ENCODE measurements at regions not wholly inside any gene's neighbourhood (a gene's known extent, or its start where the extent isn't known, plus 50 kb on each side); places are given as distances from the start of the nearest gene placed in this dataset.

GRCh38 chr5:57690724-57691123, 208.1 kb upstream of the ACTBL2 start:
- no peak overlapping the region for H3K9ac ChIP-seq
- TF ChIP-seq JUND (IDR thresholded peaks at IDR 0.05): no peak
- no peak for DNase-seq
- CTCF ChIA-PET: interaction anchor here (0.9 kb wide), 1 partner anchor 89 kb away, joined by 5 read pairs; no protein-coding TSS in a partner anchor
- H3K9me3 ChIP-seq: no peaks in the 10 kb centered on the region
- no peaks in the 10 kb centered on the region for H3K36me3 ChIP-seq (replicated peaks in 1 of 2; ENCODE audit: control insufficient read depth in 1 of 2, insufficient read depth in 2 of 2, low read length in 1 of 2)
- no peaks in the 10 kb centered on the region for H4K20me1 ChIP-seq (ENCODE audit: insufficient read depth)
- H3K27me3 ChIP-seq (ENCODE audit: insufficient read depth): no peaks in the 10 kb centered on the region
- H2AFZ ChIP-seq (ENCODE audit: low read depth): no peak overlapping the region
- 95% methylated on average over 2 of the region's 2 CpGs for WGBS (ENCODE audit: low lambda C conversion rate)
- H3F3A ChIP-seq (replicated peaks; ENCODE audit: insufficient read depth): peaks cover 8% of the 10 kb centered on the region
- no peak overlapping the region for H3K4me2 ChIP-seq
- H3K4me1 ChIP-seq (ENCODE audit: control insufficient read depth in 1 of 2, insufficient read depth in 2 of 2, low read depth in 1 of 2, low read length in 1 of 2): peaks cover 9 to 12% of the 10 kb centered on the region in 2 experiments; a peak in 3 of 4 replicates
- POLR2A ChIA-PET: no interaction called here
- no peak overlapping the region for H3K27ac ChIP-seq (ENCODE audit: low read depth in 2 of 2, low read length in 1 of 2)
- no peak overlapping the region for H3K4me3 ChIP-seq (ENCODE audit: low read depth in 2 of 2, low read length in 1 of 2)
- H3K79me2 ChIP-seq (ENCODE audit: insufficient read depth): no peaks in the 10 kb centered on the region
- H3K9me2 ChIP-seq: no peaks in the 10 kb centered on the region

DNA sequence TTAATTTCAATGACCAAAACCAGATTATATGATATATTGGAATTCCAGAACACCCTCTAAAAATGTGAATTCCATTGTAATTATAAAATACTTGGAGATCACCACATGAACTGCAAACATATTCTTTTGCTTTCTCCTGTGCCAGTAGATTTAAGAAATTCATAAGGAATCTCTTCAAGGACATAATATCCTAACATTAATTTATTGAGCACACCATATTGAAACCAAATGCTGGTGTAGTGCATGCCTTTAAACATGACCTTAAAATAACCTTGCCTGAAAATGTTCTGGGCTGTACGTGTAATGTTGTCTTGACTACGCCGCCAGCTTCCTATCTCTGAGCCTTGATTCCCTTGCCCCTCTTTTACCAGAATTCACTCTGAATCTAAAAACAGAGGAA, 205.0 kb upstream of the ACTBL2 start:
- TF ChIP-seq FOSL2 (IDR thresholded peaks at IDR 0.05; ENCODE audit: borderline replicate concordance, low read depth): no peak
- no peak overlapping the region for H3K4me3 ChIP-seq (ENCODE audit: low read depth in 2 of 2, low read length in 1 of 2)
- H3K9ac ChIP-seq: no peak overlapping the region
- H3K27me3 ChIP-seq (ENCODE audit: insufficient read depth): no peaks in the 10 kb centered on the region
- no peaks in the 10 kb centered on the region for H3K9me2 ChIP-seq
- no peaks in the 10 kb centered on the region for H3K36me3 ChIP-seq (replicated peaks in 1 of 2; ENCODE audit: control insufficient read depth in 1 of 2, insufficient read depth in 2 of 2, low read length in 1 of 2)
- DNase-seq: no peak
- peak overlapping the region; percentile 66 for H2AFZ ChIP-seq (ENCODE audit: low read depth)
- H3K9me3 ChIP-seq: no peaks in the 10 kb centered on the region
- CTCF ChIA-PET: no interaction called here
- H3K4me2 ChIP-seq: peak overlapping the region; percentile 3; the same call in 1 of the 2 replicates
- H3F3A ChIP-seq (replicated peaks; ENCODE audit: insufficient read depth): no peaks in the 10 kb centered on the region
- H3K27ac ChIP-seq (ENCODE audit: low read depth in 2 of 2, low read length in 1 of 2): peak overlapping the region in 1 of 2 experiments; percentile 76; a peak in 3 of 4 replicates
- WGBS (ENCODE audit: low lambda C conversion rate): 86% methylated on average over 3 of the region's 3 CpGs
- H3K4me1 ChIP-seq (ENCODE audit: control insufficient read depth in 1 of 2, insufficient read depth in 2 of 2, low read depth in 1 of 2, low read length in 1 of 2): peaks cover 1% of the 10 kb centered on the region in 2 experiments; a peak in 3 of 4 replicates
- POLR2A ChIA-PET: no interaction called here
- H3K79me2 ChIP-seq (ENCODE audit: insufficient read depth): no peaks in the 10 kb centered on the region
- no peaks in the 10 kb centered on the region for H4K20me1 ChIP-seq (ENCODE audit: insufficient read depth)

DNA sequence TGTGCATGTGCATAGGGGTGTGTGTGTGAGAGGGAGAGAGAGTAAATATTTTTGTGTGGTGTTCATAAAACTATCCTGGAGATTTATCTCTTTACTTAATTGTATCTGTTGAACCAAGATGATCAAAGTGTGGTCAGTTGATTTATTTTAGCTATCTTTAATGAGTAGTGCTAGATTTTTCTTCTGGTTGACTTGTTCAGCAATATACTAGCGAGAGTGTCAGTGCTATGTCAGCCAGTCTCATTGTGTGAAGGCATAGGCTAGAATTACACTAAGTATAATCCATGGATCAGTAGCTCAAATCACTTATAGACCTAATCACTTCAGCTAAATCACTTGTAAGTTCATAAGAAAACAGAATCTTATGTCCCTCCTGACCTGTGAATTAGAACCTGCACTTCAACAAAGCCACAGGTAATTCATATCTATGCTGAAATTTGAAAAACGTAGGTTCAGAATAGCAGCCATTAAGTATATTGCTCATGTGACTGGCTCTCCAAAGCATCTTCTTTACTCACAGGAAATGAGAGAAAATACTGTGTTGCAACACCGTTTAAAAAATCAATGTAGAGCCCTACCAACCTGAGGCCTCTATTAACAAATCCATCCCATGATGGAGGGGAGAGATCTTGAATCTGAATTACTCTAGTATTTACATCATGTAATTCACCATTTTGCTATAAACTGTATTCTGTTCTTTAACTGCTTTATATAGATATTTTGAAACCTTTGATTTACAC, 203.1 kb upstream of the ACTBL2 start:
- H3K79me2 ChIP-seq (ENCODE audit: insufficient read depth): no peaks in the 10 kb centered on the region
- TF ChIP-seq TCF12 (IDR thresholded peaks at IDR 0.05): no peak
- no peak for TF ChIP-seq SIN3A (IDR thresholded peaks at IDR 0.05; ENCODE audit: borderline replicate concordance, low read depth, low read length)
- TF ChIP-seq EP300 (IDR thresholded peaks at IDR 0.05; ENCODE audit: borderline replicate concordance in 1 of 2, low read depth in 1 of 2, low read length in 1 of 2): no peak
- TF ChIP-seq CHD2 (IDR thresholded peaks at IDR 0.05; ENCODE audit: low read length, partially characterized antibody): no peak
- no peak for TF ChIP-seq MEF2A (IDR thresholded peaks at IDR 0.05; ENCODE audit: borderline replicate concordance, low read depth)
- no peak for TF ChIP-seq MAX (IDR thresholded peaks at IDR 0.05; ENCODE audit: low read depth)
- no peak for TF ChIP-seq TEAD4 (IDR thresholded peaks at IDR 0.05; ENCODE audit: borderline replicate concordance, insufficient read depth)
- no peak for TF ChIP-seq RFX5 (IDR thresholded peaks at IDR 0.05; ENCODE audit: low read length)
- no peak for TF ChIP-seq FOXM1 (IDR thresholded peaks at IDR 0.05; ENCODE audit: low read depth)
- TF ChIP-seq, protein P1, sequence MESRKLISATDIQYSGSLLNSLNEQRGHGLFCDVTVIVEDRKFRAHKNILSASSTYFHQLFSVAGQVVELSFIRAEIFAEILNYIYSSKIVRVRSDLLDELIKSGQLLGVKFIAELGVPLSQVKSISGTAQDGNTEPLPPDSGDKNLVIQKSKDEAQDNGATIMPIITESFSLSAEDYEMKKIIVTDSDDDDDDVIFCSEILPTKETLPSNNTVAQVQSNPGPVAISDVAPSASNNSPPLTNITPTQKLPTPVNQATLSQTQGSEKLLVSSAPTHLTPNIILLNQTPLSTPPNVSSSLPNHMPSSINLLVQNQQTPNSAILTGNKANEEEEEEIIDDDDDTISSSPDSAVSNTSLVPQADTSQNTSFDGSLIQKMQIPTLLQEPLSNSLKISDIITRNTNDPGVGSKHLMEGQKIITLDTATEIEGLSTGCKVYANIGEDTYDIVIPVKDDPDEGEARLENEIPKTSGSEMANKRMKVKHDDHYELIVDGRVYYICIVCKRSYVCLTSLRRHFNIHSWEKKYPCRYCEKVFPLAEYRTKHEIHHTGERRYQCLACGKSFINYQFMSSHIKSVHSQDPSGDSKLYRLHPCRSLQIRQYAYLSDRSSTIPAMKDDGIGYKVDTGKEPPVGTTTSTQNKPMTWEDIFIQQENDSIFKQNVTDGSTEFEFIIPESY (IDR thresholded peaks at IDR 0.05; ENCODE audit: borderline replicate concordance, low read depth): no peak
- TF ChIP-seq, protein P2, sequence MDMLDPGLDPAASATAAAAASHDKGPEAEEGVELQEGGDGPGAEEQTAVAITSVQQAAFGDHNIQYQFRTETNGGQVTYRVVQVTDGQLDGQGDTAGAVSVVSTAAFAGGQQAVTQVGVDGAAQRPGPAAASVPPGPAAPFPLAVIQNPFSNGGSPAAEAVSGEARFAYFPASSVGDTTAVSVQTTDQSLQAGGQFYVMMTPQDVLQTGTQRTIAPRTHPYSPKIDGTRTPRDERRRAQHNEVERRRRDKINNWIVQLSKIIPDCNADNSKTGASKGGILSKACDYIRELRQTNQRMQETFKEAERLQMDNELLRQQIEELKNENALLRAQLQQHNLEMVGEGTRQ (IDR thresholded peaks at IDR 0.05; ENCODE audit: borderline replicate concordance, low read depth, low read length): no peak
- TF ChIP-seq, protein P3, sequence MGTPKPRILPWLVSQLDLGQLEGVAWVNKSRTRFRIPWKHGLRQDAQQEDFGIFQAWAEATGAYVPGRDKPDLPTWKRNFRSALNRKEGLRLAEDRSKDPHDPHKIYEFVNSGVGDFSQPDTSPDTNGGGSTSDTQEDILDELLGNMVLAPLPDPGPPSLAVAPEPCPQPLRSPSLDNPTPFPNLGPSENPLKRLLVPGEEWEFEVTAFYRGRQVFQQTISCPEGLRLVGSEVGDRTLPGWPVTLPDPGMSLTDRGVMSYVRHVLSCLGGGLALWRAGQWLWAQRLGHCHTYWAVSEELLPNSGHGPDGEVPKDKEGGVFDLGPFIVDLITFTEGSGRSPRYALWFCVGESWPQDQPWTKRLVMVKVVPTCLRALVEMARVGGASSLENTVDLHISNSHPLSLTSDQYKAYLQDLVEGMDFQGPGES (IDR thresholded peaks at IDR 0.05; ENCODE audit: low read depth, low read length): no peak
- TF ChIP-seq GATA2 (CRISPR knock-in tag; IDR thresholded peaks at IDR 0.05): no peak
- no peak for TF ChIP-seq TAF1 (IDR thresholded peaks at IDR 0.05; ENCODE audit: borderline replicate concordance, low read depth, low read length)
- H4K20me1 ChIP-seq (ENCODE audit: insufficient read depth): no peaks in the 10 kb centered on the region
- H2AFZ ChIP-seq (ENCODE audit: low read depth): no peak overlapping the region
- no peak for DNase-seq
- ChIA-PET CTCF (interaction anchor here (1.6 kb wide), 1 partner anchor 35 kb away, joined by 6 read pairs; no protein-coding TSS in a partner anchor), POLR2A (no interaction called here)
- no peak overlapping the region for H3K4me3 ChIP-seq (ENCODE audit: low read depth in 2 of 2, low read length in 1 of 2)
- H3K4me1 ChIP-seq (ENCODE audit: control insufficient read depth in 1 of 2, insufficient read depth in 2 of 2, low read depth in 1 of 2, low read length in 1 of 2): no peaks in the 10 kb centered on the region; a peak in 1 of 4 replicates
- no peaks in the 10 kb centered on the region for H3K27me3 ChIP-seq (ENCODE audit: insufficient read depth)
- H3F3A ChIP-seq (replicated peaks; ENCODE audit: insufficient read depth): no peaks in the 10 kb centered on the region
- H3K9ac ChIP-seq: no peak overlapping the region
- WGBS (ENCODE audit: low lambda C conversion rate): 96% methylated on average over 3 of the region's 3 CpGs
- H3K9me2 ChIP-seq: no peaks in the 10 kb centered on the region
- H3K9me3 ChIP-seq: no peaks in the 10 kb centered on the region
- no peak overlapping the region for H3K4me2 ChIP-seq
- H3K36me3 ChIP-seq (replicated peaks in 1 of 2; ENCODE audit: control insufficient read depth in 1 of 2, insufficient read depth in 2 of 2, low read length in 1 of 2): no peaks in the 10 kb centered on the region
- H3K27ac ChIP-seq (ENCODE audit: low read depth in 2 of 2, low read length in 1 of 2): no peak overlapping the region
